B cell (primary cell): ENCODE measurements at regions not wholly inside any gene's neighbourhood (a gene's known extent, or its start where the extent isn't known, plus 50 kb on each side); places are given as distances from the start of the nearest gene placed in this dataset.

Experiments used
- ATAC-seq: fragments of 200-7000 bp; cut with Tn5 transposase; one replicate; pipeline ENCODE4 v1.10.0; 2021; ENCODE audit warnings: low read depth, mild to moderate bottlenecking, moderate number of reproducible peaks, moderate library complexity
- CTCF ChIA-PET: fragments of 350-600 bp; sonication (Branson Sonifier 250); formaldehyde crosslinking; loops from one replicate; lab custom pipeline; 2021; ENCODE audit warnings: antibody characterized with exemption, inconsistent platforms; lab: Charles Lee
- POLR2A ChIA-PET: fragments of 350-600 bp; sonication (Branson Sonifier 250); formaldehyde crosslinking; loops from one replicate; lab custom pipeline; 2021; ENCODE audit warnings: antibody characterized with exemption; lab: Charles Lee
- DNase-seq: peaks from one replicate; pipeline ENCODE4 v3.0.0; 2013
- H2AFZ ChIP-seq: 2 replicates; pipeline ENCODE4 v1.6.1; 2012; ENCODE audit warnings: mild to moderate bottlenecking, low read depth, low read length; ENCODE audit not compliant: insufficient read depth, poor library complexity, severe bottlenecking
- H3K27ac ChIP-seq, 2 donors: 1 replicate in 1 of 2; 2 replicates in 1 of 2; pipeline ENCODE4 v1.5.1; 2012 to 2013; ENCODE audit warnings: low read length in 2 of 2, mild to moderate bottlenecking in 2 of 2, moderate library complexity in 1 of 2
- H3K27me3 ChIP-seq, 4 experiments: fragments of 200-600 bp in 1 of 4; sonication (generic) in 1 of 4; replicated peaks in 1 of 4; 1 replicate in 2 of 4; 2 replicates in 2 of 4; pipeline versions ENCODE4 v1.6.1 to v1.7.0; 2013 to 2016; ENCODE audit warnings: low read length in 3 of 4, mild to moderate bottlenecking in 2 of 4, mixed read lengths in 1 of 4, moderate library complexity in 1 of 4; ENCODE audit not compliant: insufficient read depth in 4 of 4, control insufficient read depth in 3 of 4; ENCODE audit errors: control extremely low read depth in 1 of 4
- H3K36me3 ChIP-seq, 2 experiments: replicated peaks in 1 of 2; 1 replicate in 1 of 2; 2 replicates in 1 of 2; pipeline versions ENCODE4 v1.6.1 to v1.7.1; 2013; ENCODE audit warnings: low read length in 1 of 2; ENCODE audit not compliant: insufficient read depth in 2 of 2, control insufficient read depth in 1 of 2; ENCODE audit errors: control extremely low read depth in 1 of 2, extremely low read depth in 1 of 2
- H3K4me1 ChIP-seq, 2 donors: fragments of 200-600 bp in 1 of 2; sonication (generic) in 1 of 2; 1 replicate in 1 of 2; 2 replicates in 1 of 2; pipeline versions ENCODE4 v1.5.1 to v1.6.1; 2013 to 2017; ENCODE audit warnings: low read length in 2 of 2; ENCODE audit not compliant: control insufficient read depth in 2 of 2, insufficient read depth in 2 of 2
- H3K4me2 ChIP-seq: replicated peaks from 2 replicates; pipeline ENCODE3; 2012; ENCODE audit warnings: mild to moderate bottlenecking, low read depth, low read length; ENCODE audit not compliant: poor library complexity, severe bottlenecking
- H3K4me3 ChIP-seq, 5 experiments: fragments of 200-600 bp in 1 of 5; sonication (generic) in 1 of 5; 1 replicate in 3 of 5; 2 replicates in 2 of 5; pipeline versions ENCODE4 v1.5.1 to v1.7.0; 2011 to 2016; ENCODE audit warnings: low read length in 4 of 5, mild to moderate bottlenecking in 4 of 5, low read depth in 2 of 5, control low read depth in 1 of 5, moderate library complexity in 1 of 5; ENCODE audit not compliant: insufficient read depth in 1 of 5; ENCODE audit errors: control extremely low read depth in 1 of 5, extremely low read depth in 1 of 5
- H3K79me2 ChIP-seq: fragments of 200-600 bp; sonication (generic); one replicate; pipeline ENCODE4 v1.6.0; 2016; ENCODE audit warnings: low read length; ENCODE audit not compliant: control insufficient read depth, insufficient read depth
- H3K9ac ChIP-seq: fragments of 200-600 bp; sonication (generic); 2 replicates; pipeline ENCODE4 v1.6.1; 2017; ENCODE audit warnings: mild to moderate bottlenecking, low read length, moderate library complexity
- H3K9me3 ChIP-seq, 3 donors: one replicate each; pipeline versions ENCODE4 v1.6.1 to v1.7.1; 2013; ENCODE audit warnings: low read length in 2 of 3; ENCODE audit not compliant: control insufficient read depth in 2 of 3, insufficient read depth in 1 of 3; ENCODE audit errors: control extremely low read depth in 1 of 3
- H4K20me1 ChIP-seq: 2 replicates; pipeline ENCODE4 v1.6.0; 2012; ENCODE audit warnings: mild to moderate bottlenecking, low read length; ENCODE audit not compliant: insufficient read depth, control insufficient read depth, poor library complexity, severe bottlenecking
- H3K27ac Mint-ChIP-seq: one replicate; pipeline ENCODE4 v1.8.0; 2021; ENCODE audit warnings: mixed read lengths
- H3K27me3 Mint-ChIP-seq: one replicate; pipeline ENCODE4 v1.8.0; 2021; ENCODE audit warnings: mixed read lengths
- H3K4me1 Mint-ChIP-seq: one replicate; pipeline ENCODE4 v1.8.0; 2021; ENCODE audit warnings: mixed read lengths
- H3K4me3 Mint-ChIP-seq: one replicate; pipeline ENCODE4 v1.8.0; 2021; ENCODE audit warnings: mixed read lengths
- H3K9me3 Mint-ChIP-seq: one replicate; pipeline ENCODE4 v1.8.0; 2022; ENCODE audit warnings: mixed read lengths; ENCODE audit not compliant: insufficient read depth
- CTCF ChIP-seq: fragments of 200-600 bp; IDR thresholded peaks from one replicate; pipeline ENCODE4 v1.8.0; 2022; ENCODE audit warnings: antibody characterized with exemption, mild to moderate bottlenecking
- EZH2 ChIP-seq: IDR thresholded peaks from 2 replicates; pipeline ENCODE4 v1.6.1; 2012; ENCODE audit warnings: borderline replicate concordance, low read depth, mild to moderate bottlenecking, moderate library complexity, low read length; ENCODE audit not compliant: insufficient read depth, poor library complexity, severe bottlenecking
- WGBS: methylation state at CpG from one replicate; pipeline ENCODE4 v1.1.5; 2013; ENCODE audit warnings: missing lambda C conversion rate; ENCODE audit not compliant: insufficient coverage; 5-methylcytosine and 5-hydroxymethylcytosine counted together
- intact Hi-C: fragments of 100-400 bp; cut with micrococcal nuclease; formaldehyde crosslinking; loops from one replicate; pipeline ENCODE4 v1.10.0; 2022

DNA sequence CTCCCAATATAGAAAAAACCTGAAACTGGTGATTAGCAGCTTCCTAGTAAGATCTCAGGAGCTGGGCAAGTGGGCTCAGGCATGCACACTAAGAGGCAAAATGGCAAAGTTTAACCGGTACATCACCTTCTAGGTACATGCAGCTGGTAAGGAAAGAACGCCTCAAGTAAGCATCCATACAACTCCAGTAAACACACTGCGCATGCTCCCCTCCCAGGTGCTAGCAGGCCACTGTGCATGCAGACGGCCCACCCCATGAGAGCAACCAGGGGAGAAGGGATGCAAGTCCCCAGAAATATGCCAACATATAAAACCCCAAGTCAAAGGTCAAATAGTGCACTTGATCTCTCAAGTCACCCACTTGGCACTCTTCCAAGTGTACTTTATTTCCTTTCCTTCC, 228.6 kb upstream of the KIF2A start:
- H4K20me1 ChIP-seq = no peaks in the 10 kb centered on the region
- Mint-ChIP-seq H3K4me3 (no peak overlapping the region), H3K4me1 (no peaks in the 10 kb centered on the region), H3K9me3 (no peaks in the 10 kb centered on the region), H3K27ac (no peak overlapping the region), H3K27me3 (peaks cover 3% of the 10 kb centered on the region)
- intact Hi-C loops = no loop called here
- WGBS = 95% methylated on average over 4 of the region's 4 CpGs
- H3K4me1 ChIP-seq = no peaks in the 10 kb centered on the region
- H3K36me3 ChIP-seq = no peaks in the 10 kb centered on the region
- DNase-seq (no peak), ATAC-seq (no peak)
- no peaks in the 10 kb centered on the region for H3K9me3 ChIP-seq
- no peak overlapping the region for H3K4me3 ChIP-seq
- TF ChIP-seq EZH2 (no peak), CTCF (no peak)
- H3K27me3 ChIP-seq = no peaks in the 10 kb centered on the region
- H3K4me2 ChIP-seq = no peak overlapping the region
- H3K27ac ChIP-seq = no peak overlapping the region
- ChIA-PET CTCF (no interaction called here), POLR2A (no interaction called here)
- no peaks in the 10 kb centered on the region for H3K79me2 ChIP-seq
- H3K9ac ChIP-seq = no peak overlapping the region
- H2AFZ ChIP-seq = no peak overlapping the region

DNA sequence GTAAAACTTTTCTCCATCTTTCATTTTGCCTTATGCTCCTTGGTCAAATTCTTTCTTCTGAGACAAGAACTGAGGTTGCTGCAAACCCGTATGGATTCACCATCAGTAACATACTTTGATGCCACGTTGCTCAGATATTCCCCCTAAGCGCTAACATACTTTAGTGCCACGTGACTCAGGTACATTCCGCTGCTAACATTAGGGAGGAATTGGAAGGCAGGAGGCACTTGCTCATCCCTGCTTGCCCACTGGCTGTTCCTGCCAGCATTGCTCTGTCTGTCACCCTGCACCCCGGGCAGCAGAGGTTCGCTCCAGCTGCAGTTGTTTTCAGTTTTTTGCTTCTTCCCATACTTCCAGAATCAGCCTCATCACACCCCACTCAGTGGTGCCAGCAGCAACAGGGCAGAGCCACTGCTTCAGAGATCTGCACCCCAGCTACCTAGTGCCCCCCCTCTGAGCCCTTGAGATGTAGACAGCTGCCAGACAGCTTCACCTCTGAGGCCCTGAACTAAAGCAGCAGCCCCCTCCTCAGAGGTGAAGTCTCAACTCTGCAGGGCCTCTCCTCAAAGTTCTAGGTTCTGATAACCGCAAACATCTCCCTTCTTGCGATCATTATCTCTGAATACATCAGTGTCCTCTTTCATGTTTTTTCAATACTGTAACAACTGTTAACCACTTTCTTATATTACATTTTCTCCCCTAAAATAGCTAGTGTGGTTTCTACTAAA, 228.0 kb upstream of the KIF2A start:
- no peak overlapping the region for H3K4me2 ChIP-seq
- TF ChIP-seq CTCF = no peak
- ATAC-seq (no peak), DNase-seq (no peak)
- POLR2A ChIA-PET = no interaction called here
- intact Hi-C loops = no loop called here
- H3K27me3 ChIP-seq = no peaks in the 10 kb centered on the region
- no peaks in the 10 kb centered on the region for H3K9me3 ChIP-seq
- Mint-ChIP-seq H3K4me1 (no peaks in the 10 kb centered on the region), H3K27me3 (peaks cover 3% of the 10 kb centered on the region), H3K4me3 (no peak overlapping the region), H3K27ac (no peak overlapping the region), H3K9me3 (no peaks in the 10 kb centered on the region)
- H3K4me1 ChIP-seq = no peaks in the 10 kb centered on the region
- no peaks in the 10 kb centered on the region for H3K36me3 ChIP-seq
- no peaks in the 10 kb centered on the region for H4K20me1 ChIP-seq
- no peak overlapping the region for H3K4me3 ChIP-seq
- no peak overlapping the region for H2AFZ ChIP-seq
- H3K27ac ChIP-seq = no peak overlapping the region
- 76% methylated on average over 4 of the region's 9 CpGs for WGBS
- no peaks in the 10 kb centered on the region for H3K79me2 ChIP-seq
- no peak overlapping the region for H3K9ac ChIP-seq
- CTCF ChIA-PET = no interaction called here
